Ectodermal cell (in vitro differentiated cells): ENCODE measurements at regions not wholly inside any gene's neighbourhood (a gene's known extent, or its start where the extent isn't known, plus 50 kb on each side); places are given as distances from the start of the nearest gene placed in this dataset.

Experiments used
- H3K27ac ChIP-seq: 2 replicates; pipeline ENCODE4 v1.7.0; 2013; ENCODE audit warnings: mild to moderate bottlenecking, low read depth, low read length; ENCODE audit not compliant: insufficient read depth, poor library complexity, severe bottlenecking
- H3K27me3 ChIP-seq: 2 replicates; pipeline ENCODE4 v1.7.0; 2013; ENCODE audit warnings: mild to moderate bottlenecking, low read length; ENCODE audit not compliant: insufficient read depth, control insufficient read depth, poor library complexity, severe bottlenecking
- H3K36me3 ChIP-seq: one replicate; pipeline ENCODE4 v1.7.0; 2013; ENCODE audit warnings: low read length; ENCODE audit not compliant: control insufficient read depth, insufficient read depth
- H3K4me1 ChIP-seq: one replicate; pipeline ENCODE4 v1.7.0; 2013; ENCODE audit warnings: low read length; ENCODE audit not compliant: control insufficient read depth, insufficient read depth
- H3K4me3 ChIP-seq: 2 replicates; pipeline ENCODE4 v1.7.0; 2013; ENCODE audit warnings: low read depth, low read length, control low read depth; ENCODE audit not compliant: insufficient read depth
- H3K9me3 ChIP-seq: 2 replicates; pipeline ENCODE4 v1.7.0; 2013; ENCODE audit warnings: mild to moderate bottlenecking, low read length, moderate library complexity; ENCODE audit not compliant: control insufficient read depth
- WGBS, 2 experiments: methylation state at CpG; one replicate each; pipeline ENCODE4 v1.1.7; 2013; ENCODE audit warnings: missing lambda C conversion rate in 2 of 2; 5-methylcytosine and 5-hydroxymethylcytosine counted together

DNA sequence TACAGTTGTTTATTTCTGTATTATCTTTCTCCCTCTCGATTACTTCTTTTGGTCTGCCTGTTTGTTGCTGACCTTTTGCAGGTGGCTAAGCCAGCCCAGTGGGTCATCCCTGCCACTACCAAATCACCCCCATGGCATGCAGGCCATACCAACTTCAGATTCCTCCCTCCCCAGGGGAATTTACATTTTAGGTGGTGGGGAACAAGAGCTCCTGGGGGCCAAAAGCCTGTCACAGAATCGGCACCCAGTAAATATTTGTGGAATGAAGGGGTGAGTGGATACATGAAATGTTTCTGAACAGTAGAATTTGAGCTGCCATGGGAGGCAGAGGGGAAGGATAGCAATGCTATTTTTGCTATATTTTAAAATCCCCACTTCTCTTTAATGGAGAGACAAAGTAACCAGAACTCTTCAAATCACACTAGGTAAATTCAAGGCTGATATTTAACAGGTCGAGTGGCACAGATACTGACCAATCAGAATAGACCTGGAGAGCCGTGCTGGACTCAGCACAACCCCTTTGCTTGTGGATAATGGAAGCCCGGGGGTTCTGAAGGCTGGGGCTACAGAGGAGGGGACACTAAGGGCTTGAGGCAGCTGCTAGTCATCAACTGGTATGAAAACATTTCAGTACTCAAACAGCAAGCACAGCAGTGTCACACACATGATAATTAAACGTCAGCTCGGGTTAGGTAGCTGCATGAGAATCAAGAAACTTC, 54.3 kb upstream of the SMAD3 start:
- no peak overlapping the region for H3K27ac ChIP-seq
- no peaks in the 10 kb centered on the region for H3K27me3 ChIP-seq
- peaks cover 16% of the 10 kb centered on the region for H3K4me1 ChIP-seq
- no peaks in the 10 kb centered on the region for H3K9me3 ChIP-seq
- no peaks in the 10 kb centered on the region for H3K36me3 ChIP-seq
- H3K4me3 ChIP-seq = no peak overlapping the region
- WGBS, 2 experiments = 55 to 57% methylated on average over 7 of the region's 7 CpGs

DNA sequence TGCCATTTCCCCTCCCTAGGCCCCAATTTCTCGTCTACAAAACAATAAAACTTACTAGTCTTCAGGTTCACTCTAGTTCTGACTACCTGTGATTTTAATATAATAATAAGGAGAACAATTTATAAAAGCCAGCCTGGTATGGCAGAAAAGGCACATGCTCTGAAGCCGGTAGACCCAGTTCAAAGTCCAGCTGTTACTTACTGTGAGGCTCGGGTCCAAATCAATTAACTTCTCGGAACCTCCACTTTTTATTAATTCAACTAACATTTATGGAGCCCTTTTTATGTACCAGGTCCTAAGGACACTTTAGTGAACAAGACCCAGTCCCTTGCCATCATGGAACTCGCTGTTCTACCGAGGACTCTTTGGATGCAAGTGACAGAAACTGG, 53.8 kb upstream of the SMAD3 start:
- H3K9me3 ChIP-seq = no peaks in the 10 kb centered on the region
- H3K4me1 ChIP-seq = peaks cover 16% of the 10 kb centered on the region
- no peak overlapping the region for H3K4me3 ChIP-seq
- H3K27me3 ChIP-seq = no peaks in the 10 kb centered on the region
- no peaks in the 10 kb centered on the region for H3K36me3 ChIP-seq
- 85 to 86% methylated on average over 6 of the region's 6 CpGs for WGBS, 2 experiments
- H3K27ac ChIP-seq = no peak overlapping the region

DNA sequence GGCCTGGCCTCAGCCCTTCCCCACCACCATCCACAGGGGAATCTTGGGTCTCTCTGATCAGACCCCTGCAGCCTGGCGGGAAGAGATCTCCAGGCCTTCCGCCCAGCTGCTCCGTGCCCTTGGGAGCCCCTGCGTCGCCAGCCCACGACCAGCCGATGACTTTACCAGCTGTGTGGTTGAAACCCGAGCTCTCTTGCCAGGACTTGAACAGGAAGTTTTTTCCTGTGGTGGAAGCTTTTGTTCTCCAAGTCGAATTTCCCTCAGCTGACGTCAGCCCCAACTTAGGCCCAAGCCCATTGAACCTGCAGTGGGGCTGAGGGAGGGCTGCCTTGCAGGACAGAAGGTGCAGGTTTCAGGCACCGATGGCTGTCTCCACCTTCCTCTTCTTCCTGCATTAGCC, 51.7 kb upstream of the SMAD3 start:
- H3K36me3 ChIP-seq = no peaks in the 10 kb centered on the region
- peak overlapping the region; percentile 8 for H3K27ac ChIP-seq
- 34 to 42% methylated on average over 11 of the region's 11 CpGs for WGBS, 2 experiments
- H3K4me3 ChIP-seq = no peak overlapping the region
- H3K9me3 ChIP-seq = no peaks in the 10 kb centered on the region
- no peaks in the 10 kb centered on the region for H3K27me3 ChIP-seq
- peaks cover 16% of the 10 kb centered on the region for H3K4me1 ChIP-seq
